ENCODE measurements at regions not wholly inside any gene's neighbourhood (a gene's known extent, or its start where the extent isn't known, plus 50 kb on each side); places are given as distances from the start of the nearest gene placed in this dataset.

GRCh38 chr21:38995071-38995669 is 188.1 kb downstream of the PSMG1 start:
- Histone ChIP-seq H3K36me3 (ENCODE audit: low read depth, low read length) (no peaks in the 10 kb centered on the region), H3K79me2 (ENCODE audit: low read length) (no peaks in the 10 kb centered on the region), H2AFZ (ENCODE audit: low read length) (no peak overlapping the region), H3F3A (ENCODE audit: low read length, unreplicated experiment) (no peaks in the 10 kb centered on the region), H3K4me3 (ENCODE audit: low read length) (no peak overlapping the region), H3K27ac (ENCODE audit: low read length) (no peak overlapping the region), H3K9me2 (replicated peaks; ENCODE audit: low read length) (no peaks in the 10 kb centered on the region), H3K9me3 (ENCODE audit: low read length) (no peaks in the 10 kb centered on the region), H3K9ac (ENCODE audit: low read length) (no peak overlapping the region), H3K27me3 (ENCODE audit: low read length) (no peaks in the 10 kb centered on the region), H4K20me1 (ENCODE audit: low read length) (no peaks in the 10 kb centered on the region), H3K4me1 (ENCODE audit: insufficient read depth, low read length) (peaks cover 19% of the 10 kb centered on the region), H3K4me2 (ENCODE audit: low read length) (no peak overlapping the region)
- CTCF ChIA-PET: no interaction called here
- POLR2A ChIA-PET (ENCODE audit: unreplicated experiment): no interaction called here
- ATAC-seq (no peak), DNase-seq (no peak)
- TF ChIP-seq EZH2 (IDR thresholded peaks at IDR 0.05; ENCODE audit: low read length, unreplicated experiment) (no peak), EZH2phosphoT487 (IDR thresholded peaks at IDR 0.05; ENCODE audit: borderline replicate concordance, low read length) (no peak), CTCF (conservative IDR thresholded peaks at IDR 0.05; ENCODE audit: low read depth, low read length) (no peak)
- BruUV-seq (replicated peaks): no TSS peak
- intact Hi-C loops (cut with micrococcal nuclease): no loop called here

GRCh38 chr21:38994042-38994441 is 188.3 kb downstream of the ETS2 start:
- DNase-seq (no peak), ATAC-seq (no peak)
- Histone ChIP-seq H3K9ac (ENCODE audit: low read length) (no peak overlapping the region), H3K9me2 (replicated peaks; ENCODE audit: low read length) (no peaks in the 10 kb centered on the region), H3K9me3 (ENCODE audit: low read length) (no peaks in the 10 kb centered on the region), H3K4me1 (ENCODE audit: insufficient read depth, low read length) (peaks cover 27% of the 10 kb centered on the region), H3K27me3 (ENCODE audit: low read length) (no peaks in the 10 kb centered on the region), H3K27ac (ENCODE audit: low read length) (no peak overlapping the region), H3F3A (ENCODE audit: low read length, unreplicated experiment) (no peaks in the 10 kb centered on the region), H2AFZ (ENCODE audit: low read length) (no peak overlapping the region), H3K4me3 (ENCODE audit: low read length) (no peak overlapping the region), H3K4me2 (ENCODE audit: low read length) (peak overlapping the region; percentile 20), H3K79me2 (ENCODE audit: low read length) (no peaks in the 10 kb centered on the region), H3K36me3 (ENCODE audit: low read depth, low read length) (no peaks in the 10 kb centered on the region), H4K20me1 (ENCODE audit: low read length) (no peaks in the 10 kb centered on the region)
- no TSS peak for BruUV-seq (replicated peaks)
- intact Hi-C loops (cut with micrococcal nuclease): loop anchor here (5.0 kb wide), 1 partner anchor 42 kb away; no protein-coding TSS in a partner anchor
- TF ChIP-seq EZH2phosphoT487 (IDR thresholded peaks at IDR 0.05; ENCODE audit: borderline replicate concordance, low read length) (no peak), CTCF (conservative IDR thresholded peaks at IDR 0.05; ENCODE audit: low read depth, low read length) (no peak), EZH2 (IDR thresholded peaks at IDR 0.05; ENCODE audit: low read length, unreplicated experiment) (no peak)
- CTCF ChIA-PET: no interaction called here
- POLR2A ChIA-PET (ENCODE audit: unreplicated experiment): no interaction called here

- intact Hi-C loops (cut with micrococcal nuclease): loop anchor here (2.0 to 5.0 kb wide), 2 partner anchors 41 to 183 kb away; no protein-coding TSS in a partner anchor
These were observed 187.8 kb downstream of the ETS2 start for GRCh38 chr21:38993561-38993960.

More at GRCh38 chr21:38993561-38993960, 187.8 kb downstream of the ETS2 start:
- H3K79me2 ChIP-seq (ENCODE audit: low read length): no peaks in the 10 kb centered on the region
- H3K9me3 ChIP-seq (ENCODE audit: low read length): no peaks in the 10 kb centered on the region
- no TSS peak for BruUV-seq (replicated peaks)
- POLR2A ChIA-PET (ENCODE audit: unreplicated experiment): no interaction called here
- H3K4me1 ChIP-seq (ENCODE audit: insufficient read depth, low read length): peaks cover 27% of the 10 kb centered on the region
- CTCF ChIA-PET: no interaction called here
- H3K36me3 ChIP-seq (ENCODE audit: low read depth, low read length): no peaks in the 10 kb centered on the region
- DNase-seq: peak; percentile 94
- H2AFZ ChIP-seq (ENCODE audit: low read length): no peak overlapping the region
- peak; percentile 74 for ATAC-seq
- no peak for TF ChIP-seq EZH2phosphoT487 (IDR thresholded peaks at IDR 0.05; ENCODE audit: borderline replicate concordance, low read length)
- no peak for TF ChIP-seq CTCF (conservative IDR thresholded peaks at IDR 0.05; ENCODE audit: low read depth, low read length)
- TF ChIP-seq EZH2 (IDR thresholded peaks at IDR 0.05; ENCODE audit: low read length, unreplicated experiment): no peak
- no peaks in the 10 kb centered on the region for H3K27me3 ChIP-seq (ENCODE audit: low read length)
- H3K4me2 ChIP-seq (ENCODE audit: low read length): peak overlapping the region; percentile 20
- no peak overlapping the region for H3K9ac ChIP-seq (ENCODE audit: low read length)
- no peaks in the 10 kb centered on the region for H3F3A ChIP-seq (ENCODE audit: low read length, unreplicated experiment)
- H3K9me2 ChIP-seq (replicated peaks; ENCODE audit: low read length): no peaks in the 10 kb centered on the region
- no peaks in the 10 kb centered on the region for H4K20me1 ChIP-seq (ENCODE audit: low read length)
- H3K27ac ChIP-seq (ENCODE audit: low read length): no peak overlapping the region
- H3K4me3 ChIP-seq (ENCODE audit: low read length): no peak overlapping the region
